Islet of Langerhans (tissue), 1 donor: ENCODE measurements at regions not wholly inside any gene's neighbourhood (a gene's known extent, or its start where the extent isn't known, plus 50 kb on each side); places are given as distances from the start of the nearest gene placed in this dataset.
"Not testable (repeated sequence)": the region's sequence is repeated elsewhere in the genome, so short reads cannot be mapped to it uniquely, and the experiment has no call there.

Experiments
- FAIRE-seq: peaks from one replicate; lab custom pipeline; 2011; peaks lifted over from hg19 to GRCh38; lab: Jason Lieb, UNC

- FAIRE-seq: no peak
Observed at GRCh38 chr1:181202986-181203555, 114.6 kb downstream of the IER5 start.

- FAIRE-seq: no peak
Observed at GRCh38 chr1:181204530-181204929, 116.0 kb downstream of the IER5 start.

- no peak for FAIRE-seq
Observed at GRCh38 chr1:181205901-181206300, 117.4 kb downstream of the IER5 start.

- no peak for FAIRE-seq
Observed at GRCh38 chr1:181206513-181206912, 118.0 kb downstream of the IER5 start.

- FAIRE-seq: no peak
Observed at GRCh38 chr1:181206979-181207790, 118.7 kb downstream of the IER5 start.

- FAIRE-seq: no peak
Observed at GRCh38 chr1:181208083-181208482, 119.6 kb downstream of the IER5 start.

- no peak for FAIRE-seq
Observed at GRCh38 chr1:181208967-181209366, 120.5 kb downstream of the IER5 start.

GRCh38 chr1:181213056-181213455, 124.6 kb downstream of the IER5 start:
- FAIRE-seq: no peak

- no peak for FAIRE-seq
Observed at GRCh38 chr1:181216591-181216994, 128.1 kb downstream of the IER5 start.

- no peak for FAIRE-seq
Observed at GRCh38 chr1:181219938-181220337, 131.4 kb downstream of the IER5 start.

- no peak for FAIRE-seq
Observed at GRCh38 chr1:181221078-181221477, 132.6 kb downstream of the IER5 start.

- FAIRE-seq: no peak
Observed at GRCh38 chr1:181222972-181223505, 134.5 kb downstream of the IER5 start.

- not testable (repeated sequence) for FAIRE-seq
Observed at GRCh38 chr1:181226728-181227127, 138.2 kb downstream of the IER5 start.

GRCh38 chr1:181239086-181239485, 150.6 kb downstream of the IER5 start:
- FAIRE-seq: no peak

GRCh38 chr1:181246320-181246719, 157.8 kb downstream of the IER5 start:
- not testable (repeated sequence) for FAIRE-seq

GRCh38 chr1:181248361-181248760, 159.9 kb downstream of the IER5 start:
- FAIRE-seq: not testable (repeated sequence)

GRCh38 chr1:181249186-181249585, 160.7 kb downstream of the IER5 start:
- no peak for FAIRE-seq

GRCh38 chr1:181250038-181250437, 161.5 kb downstream of the IER5 start:
- FAIRE-seq: no peak

GRCh38 chr1:181251001-181251712, 162.7 kb downstream of the IER5 start:
- FAIRE-seq: peak; percentile 71

- no peak for FAIRE-seq
Observed at GRCh38 chr1:181251713-181252075, 163.2 kb downstream of the IER5 start.

GRCh38 chr1:181253601-181254000, 165.1 kb downstream of the IER5 start:
- FAIRE-seq: not testable (repeated sequence)

- FAIRE-seq: no peak
Observed at GRCh38 chr1:181255270-181255929, 166.9 kb downstream of the IER5 start.

GRCh38 chr1:181257117-181257516, 168.6 kb downstream of the IER5 start:
- no peak for FAIRE-seq
